Peyer's patch (tissue), 4 donors: ENCODE measurements at regions not wholly inside any gene's neighbourhood (a gene's known extent, or its start where the extent isn't known, plus 50 kb on each side); places are given as distances from the start of the nearest gene placed in this dataset.

Experiments
- POLR2A ChIP-seq, 2 donors: fragments of 450-650 bp; IDR thresholded peaks; one replicate each; pipeline ENCODE4 v1.5.1; 2017; ENCODE audit warnings: antibody characterized with exemption in 2 of 2, mild to moderate bottlenecking in 2 of 2, moderate library complexity in 2 of 2
- TF ChIP-seq, protein P1 (sequence below), 6 experiments: fragments of 450-650 bp in 4 of 6; fragments of 200-600 bp in 2 of 6; sonication (generic) in 1 of 6; IDR thresholded peaks; one replicate each; pipeline ENCODE4 v1.5.1; 2017 to 2019; ENCODE audit warnings: antibody characterized with exemption in 6 of 6, mild to moderate bottlenecking in 3 of 6, moderate library complexity in 1 of 6

DNA sequence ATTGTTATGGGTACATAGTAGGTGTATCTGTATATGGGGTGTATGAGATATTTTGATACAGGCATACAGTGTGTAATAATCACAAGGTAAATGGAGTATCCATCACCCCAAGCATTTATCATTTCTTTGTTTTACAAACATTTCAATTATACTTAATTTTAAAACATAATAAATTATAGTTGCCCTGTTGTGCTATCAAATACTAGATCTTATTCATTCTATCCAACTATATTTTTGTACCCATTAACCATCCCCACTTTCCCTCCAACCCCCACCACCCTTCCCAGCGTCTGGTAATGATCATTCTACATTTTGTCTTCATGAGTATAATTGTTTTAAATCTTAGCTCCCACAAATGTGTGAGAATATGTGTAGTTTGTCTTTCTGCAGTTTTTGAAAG, 302.6 kb downstream of the FOXG1 start:
- TF ChIP-seq, protein P1, sequence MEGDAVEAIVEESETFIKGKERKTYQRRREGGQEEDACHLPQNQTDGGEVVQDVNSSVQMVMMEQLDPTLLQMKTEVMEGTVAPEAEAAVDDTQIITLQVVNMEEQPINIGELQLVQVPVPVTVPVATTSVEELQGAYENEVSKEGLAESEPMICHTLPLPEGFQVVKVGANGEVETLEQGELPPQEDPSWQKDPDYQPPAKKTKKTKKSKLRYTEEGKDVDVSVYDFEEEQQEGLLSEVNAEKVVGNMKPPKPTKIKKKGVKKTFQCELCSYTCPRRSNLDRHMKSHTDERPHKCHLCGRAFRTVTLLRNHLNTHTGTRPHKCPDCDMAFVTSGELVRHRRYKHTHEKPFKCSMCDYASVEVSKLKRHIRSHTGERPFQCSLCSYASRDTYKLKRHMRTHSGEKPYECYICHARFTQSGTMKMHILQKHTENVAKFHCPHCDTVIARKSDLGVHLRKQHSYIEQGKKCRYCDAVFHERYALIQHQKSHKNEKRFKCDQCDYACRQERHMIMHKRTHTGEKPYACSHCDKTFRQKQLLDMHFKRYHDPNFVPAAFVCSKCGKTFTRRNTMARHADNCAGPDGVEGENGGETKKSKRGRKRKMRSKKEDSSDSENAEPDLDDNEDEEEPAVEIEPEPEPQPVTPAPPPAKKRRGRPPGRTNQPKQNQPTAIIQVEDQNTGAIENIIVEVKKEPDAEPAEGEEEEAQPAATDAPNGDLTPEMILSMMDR (IDR thresholded peaks at IDR 0.05), result no peak
- TF ChIP-seq POLR2A (IDR thresholded peaks at IDR 0.05), result no peak
